ENCODE measurements at regions not wholly inside any gene's neighbourhood (a gene's known extent, or its start where the extent isn't known, plus 50 kb on each side); places are given as distances from the start of the nearest gene placed in this dataset.

DNA sequence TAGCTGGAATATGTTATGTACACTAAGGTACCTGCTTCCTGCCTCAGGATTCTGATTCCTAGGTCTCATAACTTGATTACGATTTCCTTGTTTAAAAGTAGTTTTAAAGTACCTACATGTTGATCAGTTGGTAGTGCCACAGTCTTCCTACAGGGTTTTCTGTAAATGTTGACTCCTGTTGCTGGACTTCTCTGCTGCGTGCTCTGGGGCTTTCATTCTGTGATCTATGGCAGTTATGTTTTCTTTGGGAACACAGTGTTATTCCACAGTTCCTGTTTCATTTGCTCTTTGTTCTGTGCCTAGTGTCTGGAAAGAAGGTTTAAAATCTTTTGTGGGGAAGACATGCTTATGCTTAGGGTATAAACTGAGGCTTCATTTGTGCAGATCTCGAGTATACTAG lies 343.5 kb downstream of the PLK2 start:
- H3K4me1 ChIP-seq (ENCODE audit: insufficient read depth, insufficient read length), result no peaks in the 10 kb centered on the region
- no peaks in the 10 kb centered on the region for H3K27me3 ChIP-seq (ENCODE audit: insufficient read depth, insufficient read length)
- no peak overlapping the region for H3K4me3 ChIP-seq (ENCODE audit: insufficient read length, low read depth)
- no peaks in the 10 kb centered on the region for H3K36me3 ChIP-seq (ENCODE audit: insufficient read depth, insufficient read length, low read length)
- H3K9ac ChIP-seq (ENCODE audit: insufficient read length, low read depth), result no peak overlapping the region
- TF ChIP-seq YY1 (IDR thresholded peaks at IDR 0.05; ENCODE audit: insufficient read depth, insufficient read length), result no peak
- no peak for TF ChIP-seq ZNF274 (IDR thresholded peaks at IDR 0.05; ENCODE audit: low read depth, low read length)
- no peak for TF ChIP-seq SUZ12 (IDR thresholded peaks at IDR 0.05; ENCODE audit: extremely low read depth, insufficient read depth, insufficient read length)
- no peak for DNase-seq (ENCODE audit: low read depth, low spot score)
- no peaks in the 10 kb centered on the region for H3K9me3 ChIP-seq (ENCODE audit: insufficient read depth, low read length)

DNA sequence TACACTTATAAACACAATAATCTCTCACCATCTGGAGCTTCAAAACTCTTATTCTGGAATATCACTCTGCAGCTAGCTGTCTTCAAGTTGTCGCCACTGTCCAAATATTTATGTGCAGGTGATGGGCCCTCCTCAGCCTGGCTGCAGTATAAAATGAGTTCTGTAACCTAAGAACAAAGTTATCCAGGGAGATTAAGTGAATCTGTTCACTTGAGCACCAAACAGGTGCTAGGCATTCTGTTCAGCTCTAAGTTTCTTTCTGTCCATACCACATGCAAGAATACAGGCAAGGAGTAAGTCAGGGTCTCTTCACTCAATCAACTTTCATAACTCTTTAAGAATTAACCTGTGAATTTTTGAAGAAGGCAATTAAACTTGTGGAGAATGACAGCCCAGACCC lies 344.1 kb downstream of the PLK2 start:
- Histone ChIP-seq H3K4me1 (ENCODE audit: insufficient read depth, insufficient read length) (no peaks in the 10 kb centered on the region), H3K27me3 (ENCODE audit: insufficient read depth, insufficient read length) (no peaks in the 10 kb centered on the region), H3K9me3 (ENCODE audit: insufficient read depth, low read length) (no peaks in the 10 kb centered on the region), H3K4me3 (ENCODE audit: insufficient read length, low read depth) (no peak overlapping the region), H3K9ac (ENCODE audit: insufficient read length, low read depth) (no peak overlapping the region), H3K36me3 (ENCODE audit: insufficient read depth, insufficient read length, low read length) (no peaks in the 10 kb centered on the region)
- TF ChIP-seq YY1 (IDR thresholded peaks at IDR 0.05; ENCODE audit: insufficient read depth, insufficient read length) (no peak), SUZ12 (IDR thresholded peaks at IDR 0.05; ENCODE audit: extremely low read depth, insufficient read depth, insufficient read length) (no peak), ZNF274 (IDR thresholded peaks at IDR 0.05; ENCODE audit: low read depth, low read length) (no peak)
- DNase-seq (ENCODE audit: low read depth, low spot score), result no peak

DNA sequence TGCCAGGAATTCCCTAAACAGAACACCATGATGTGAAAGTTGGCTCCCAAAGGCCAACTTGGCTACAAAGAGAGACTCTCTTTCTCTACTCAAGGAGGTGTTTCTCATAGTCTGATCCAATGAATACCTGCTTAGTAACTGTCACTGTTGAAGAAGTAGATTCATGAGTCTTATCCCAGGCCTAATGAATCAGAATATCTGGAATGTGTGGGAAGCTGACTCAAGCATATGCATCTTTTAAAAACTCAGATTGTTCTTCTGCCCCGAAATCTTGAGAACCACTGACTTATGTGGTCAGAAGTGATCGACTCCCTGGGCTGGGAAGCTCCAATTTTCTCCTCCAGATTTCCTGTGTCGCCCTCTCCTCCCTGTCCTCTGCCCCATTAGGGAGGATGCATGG lies 345.6 kb downstream of the PLK2 start:
- no peak for DNase-seq (ENCODE audit: low read depth, low spot score)
- H3K4me3 ChIP-seq (ENCODE audit: insufficient read length, low read depth), result no peak overlapping the region
- no peaks in the 10 kb centered on the region for H3K9me3 ChIP-seq (ENCODE audit: insufficient read depth, low read length)
- no peak for TF ChIP-seq ZNF274 (IDR thresholded peaks at IDR 0.05; ENCODE audit: low read depth, low read length)
- no peak for TF ChIP-seq SUZ12 (IDR thresholded peaks at IDR 0.05; ENCODE audit: extremely low read depth, insufficient read depth, insufficient read length)
- no peak for TF ChIP-seq YY1 (IDR thresholded peaks at IDR 0.05; ENCODE audit: insufficient read depth, insufficient read length)
- no peaks in the 10 kb centered on the region for H3K36me3 ChIP-seq (ENCODE audit: insufficient read depth, insufficient read length, low read length)
- no peaks in the 10 kb centered on the region for H3K27me3 ChIP-seq (ENCODE audit: insufficient read depth, insufficient read length)
- no peak overlapping the region for H3K9ac ChIP-seq (ENCODE audit: insufficient read length, low read depth)
- no peaks in the 10 kb centered on the region for H3K4me1 ChIP-seq (ENCODE audit: insufficient read depth, insufficient read length)

DNA sequence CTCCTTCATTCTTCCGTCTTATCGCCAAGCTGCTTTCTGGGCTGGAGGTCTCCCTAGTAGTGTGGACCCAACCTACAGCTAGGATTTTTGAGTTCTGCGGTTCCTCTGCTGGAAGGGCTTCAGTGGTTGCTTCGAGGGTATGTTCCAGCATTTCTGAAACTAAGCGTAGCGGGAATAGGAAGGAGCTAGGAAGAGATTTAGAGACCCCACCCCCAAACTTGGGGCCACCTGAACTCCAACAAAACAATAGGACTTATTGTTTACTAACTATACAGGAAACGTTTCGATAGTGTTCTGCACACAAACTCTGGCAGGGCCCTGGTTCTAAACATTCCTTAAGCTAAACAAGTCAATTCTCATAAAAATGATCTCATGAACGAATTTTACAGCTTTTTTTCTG lies 346.7 kb downstream of the PLK2 start:
- Histone ChIP-seq H3K27me3 (ENCODE audit: insufficient read depth, insufficient read length) (no peaks in the 10 kb centered on the region), H3K9me3 (ENCODE audit: insufficient read depth, low read length) (no peaks in the 10 kb centered on the region), H3K9ac (ENCODE audit: insufficient read length, low read depth) (no peak overlapping the region), H3K4me3 (ENCODE audit: insufficient read length, low read depth) (no peak overlapping the region), H3K36me3 (ENCODE audit: insufficient read depth, insufficient read length, low read length) (no peaks in the 10 kb centered on the region), H3K4me1 (ENCODE audit: insufficient read depth, insufficient read length) (no peaks in the 10 kb centered on the region)
- no peak for DNase-seq (ENCODE audit: low read depth, low spot score)
- TF ChIP-seq YY1 (IDR thresholded peaks at IDR 0.05; ENCODE audit: insufficient read depth, insufficient read length) (no peak), ZNF274 (IDR thresholded peaks at IDR 0.05; ENCODE audit: low read depth, low read length) (no peak), SUZ12 (IDR thresholded peaks at IDR 0.05; ENCODE audit: extremely low read depth, insufficient read depth, insufficient read length) (no peak)

DNA sequence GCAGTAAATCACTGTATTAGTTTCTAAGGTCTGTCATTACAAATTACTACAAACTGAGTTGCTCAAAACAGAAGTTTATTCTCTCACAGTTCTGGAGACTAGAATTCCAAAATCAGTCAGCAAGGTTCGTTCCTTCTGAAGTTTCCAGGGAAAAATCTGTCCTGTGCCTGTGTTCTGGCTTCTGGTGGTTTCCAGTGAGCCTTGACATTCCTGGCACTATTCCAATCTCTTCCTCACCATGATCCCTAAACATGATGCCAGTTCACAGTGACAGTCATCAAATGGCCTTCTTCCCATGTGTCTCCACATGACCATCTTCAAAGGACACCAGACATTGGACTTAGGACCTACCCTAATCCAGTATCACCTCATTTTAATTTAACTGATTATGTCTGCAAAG lies 351.4 kb downstream of the PLK2 start:
- TF ChIP-seq YY1 (IDR thresholded peaks at IDR 0.05; ENCODE audit: insufficient read depth, insufficient read length), result no peak
- no peak for TF ChIP-seq ZNF274 (IDR thresholded peaks at IDR 0.05; ENCODE audit: low read depth, low read length)
- no peak for TF ChIP-seq SUZ12 (IDR thresholded peaks at IDR 0.05; ENCODE audit: extremely low read depth, insufficient read depth, insufficient read length)
- Histone ChIP-seq H3K4me1 (ENCODE audit: insufficient read depth, insufficient read length) (no peaks in the 10 kb centered on the region), H3K4me3 (ENCODE audit: insufficient read length, low read depth) (no peak overlapping the region), H3K36me3 (ENCODE audit: insufficient read depth, insufficient read length, low read length) (no peaks in the 10 kb centered on the region), H3K27me3 (ENCODE audit: insufficient read depth, insufficient read length) (no peaks in the 10 kb centered on the region), H3K9ac (ENCODE audit: insufficient read length, low read depth) (no peak overlapping the region), H3K9me3 (ENCODE audit: insufficient read depth, low read length) (no peaks in the 10 kb centered on the region)
- no peak for DNase-seq (ENCODE audit: low read depth, low spot score)

DNA sequence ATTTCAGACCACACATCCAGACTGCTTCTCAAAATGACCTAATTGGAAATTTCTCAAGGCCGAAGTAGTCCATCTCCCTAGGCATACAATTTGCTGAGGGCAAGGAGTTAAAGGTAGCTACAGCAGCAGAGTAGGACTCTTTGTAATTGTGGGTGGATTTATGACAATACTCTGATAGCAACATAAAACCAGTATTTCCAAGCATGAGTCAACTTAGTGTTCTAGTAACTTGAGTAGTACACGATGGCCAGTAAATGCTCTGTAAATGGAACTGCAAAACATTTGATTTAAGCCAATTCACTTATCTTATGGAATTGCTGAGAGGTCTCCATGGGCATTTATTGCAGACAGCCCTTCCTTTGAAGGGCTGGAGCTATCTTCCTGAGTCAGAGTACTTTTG lies 352.2 kb downstream of the PLK2 start:
- TF ChIP-seq YY1 (IDR thresholded peaks at IDR 0.05; ENCODE audit: insufficient read depth, insufficient read length) (no peak), ZNF274 (IDR thresholded peaks at IDR 0.05; ENCODE audit: low read depth, low read length) (no peak), SUZ12 (IDR thresholded peaks at IDR 0.05; ENCODE audit: extremely low read depth, insufficient read depth, insufficient read length) (no peak)
- H3K9me3 ChIP-seq (ENCODE audit: insufficient read depth, low read length), result no peaks in the 10 kb centered on the region
- DNase-seq (ENCODE audit: low read depth, low spot score), result no peak

DNA sequence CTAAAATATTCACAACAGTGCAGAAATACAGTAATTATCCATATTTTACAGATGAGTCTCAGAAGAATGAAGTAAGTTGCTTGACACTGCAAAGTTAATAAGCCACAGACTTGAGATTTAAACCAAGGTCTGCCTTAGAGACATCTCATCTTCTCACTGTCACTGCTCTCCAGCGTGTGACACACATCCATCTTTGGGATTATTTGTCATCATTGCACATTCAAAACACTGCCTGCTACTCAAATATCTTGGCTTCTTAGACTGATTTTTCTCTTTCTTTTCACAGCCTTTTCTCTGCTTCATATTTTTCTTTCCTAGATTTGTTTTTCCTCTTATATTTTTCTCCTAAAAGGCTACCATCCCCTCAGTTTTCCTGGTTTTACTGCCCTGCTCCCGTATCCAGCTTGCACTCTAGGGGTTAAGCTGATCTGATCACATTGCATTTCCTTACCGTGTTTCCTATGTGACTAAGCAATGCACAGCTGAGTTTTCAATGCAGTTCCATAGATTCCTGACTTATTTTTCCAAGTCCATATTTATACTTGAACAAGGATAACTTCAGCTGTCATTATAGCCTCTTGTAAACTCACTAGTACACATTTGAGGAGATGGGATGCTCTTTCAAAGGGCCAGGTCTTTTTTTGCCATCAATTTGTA lies 353.0 kb downstream of the PLK2 start:
- H3K4me3 ChIP-seq (ENCODE audit: insufficient read length, low read depth), result no peak overlapping the region
- H3K4me1 ChIP-seq (ENCODE audit: insufficient read depth, insufficient read length), result no peaks in the 10 kb centered on the region
- no peak for TF ChIP-seq SUZ12 (IDR thresholded peaks at IDR 0.05; ENCODE audit: extremely low read depth, insufficient read depth, insufficient read length)
- no peak for TF ChIP-seq ZNF274 (IDR thresholded peaks at IDR 0.05; ENCODE audit: low read depth, low read length)
- no peak for TF ChIP-seq YY1 (IDR thresholded peaks at IDR 0.05; ENCODE audit: insufficient read depth, insufficient read length)
- H3K36me3 ChIP-seq (ENCODE audit: insufficient read depth, insufficient read length, low read length), result no peaks in the 10 kb centered on the region
- H3K27me3 ChIP-seq (ENCODE audit: insufficient read depth, insufficient read length), result no peaks in the 10 kb centered on the region
- no peaks in the 10 kb centered on the region for H3K9me3 ChIP-seq (ENCODE audit: insufficient read depth, low read length)
- no peak overlapping the region for H3K9ac ChIP-seq (ENCODE audit: insufficient read length, low read depth)
- no peak for DNase-seq (ENCODE audit: low read depth, low spot score)

More for the DNA sequence above, 352.2 kb downstream of the PLK2 start:
- no peaks in the 10 kb centered on the region for H3K4me1 ChIP-seq (ENCODE audit: insufficient read depth, insufficient read length)
- no peaks in the 10 kb centered on the region for H3K36me3 ChIP-seq (ENCODE audit: insufficient read depth, insufficient read length, low read length)
- no peak overlapping the region for H3K9ac ChIP-seq (ENCODE audit: insufficient read length, low read depth)
- H3K4me3 ChIP-seq (ENCODE audit: insufficient read length, low read depth), result no peak overlapping the region
- no peaks in the 10 kb centered on the region for H3K27me3 ChIP-seq (ENCODE audit: insufficient read depth, insufficient read length)
